Neural cell (in vitro differentiated cells): ENCODE measurements at regions not wholly inside any gene's neighbourhood (a gene's known extent, or its start where the extent isn't known, plus 50 kb on each side); places are given as distances from the start of the nearest gene placed in this dataset.

Experiments used
- H2AFZ ChIP-seq: fragments of 200-600, 300-800 bp; sonication (generic), shearing (Covaris generic); 2 replicates; pipeline ENCODE4 v1.6.0; 2014; ENCODE audit warnings: low read depth, mild to moderate bottlenecking, antibody characterized with exemption, low read length, moderate library complexity
- H3F3A ChIP-seq: fragments of 200-600 bp; shearing (Covaris generic); 2 replicates; pipeline ENCODE4 v1.6.1; 2016; ENCODE audit warnings: mild to moderate bottlenecking, moderate library complexity, mixed read lengths, antibody characterized with exemption, low read length; ENCODE audit not compliant: insufficient read depth, poor library complexity, severe bottlenecking
- H3K27ac ChIP-seq: fragments of 200-600, 300-800 bp; sonication (generic), shearing (Covaris generic); 2 replicates; pipeline ENCODE4 v1.5.1; 2014; ENCODE audit warnings: mild to moderate bottlenecking, low read length, moderate library complexity
- H3K27me3 ChIP-seq: fragments of 300-800, 200-600 bp; sonication (generic), shearing (Covaris generic); 2 replicates; pipeline ENCODE4 v1.6.0; 2014; ENCODE audit warnings: mild to moderate bottlenecking, low read depth, low read length, moderate library complexity; ENCODE audit not compliant: insufficient read depth
- H3K36me3 ChIP-seq: fragments of 300-800, 200-600 bp; sonication (generic), shearing (Covaris generic); 2 replicates; pipeline ENCODE4 v1.5.1; 2014; ENCODE audit warnings: mild to moderate bottlenecking, antibody characterized with exemption, low read length, moderate library complexity; ENCODE audit not compliant: insufficient read depth
- H3K4me2 ChIP-seq: fragments of 300-800, 200-600 bp; sonication (generic), shearing (Covaris generic); 2 replicates; pipeline ENCODE4 v1.6.0; 2014; ENCODE audit warnings: mild to moderate bottlenecking, low read length
- H3K4me3 ChIP-seq: fragments of 300-800, 200-600 bp; sonication (generic), shearing (Covaris generic); 2 replicates; pipeline ENCODE4 v1.5.1; 2014; ENCODE audit warnings: mild to moderate bottlenecking, low read length, moderate library complexity
- H3K79me2 ChIP-seq: fragments of 200-600 bp; shearing (Covaris generic); replicated peaks from 2 replicates; pipeline ENCODE4 v1.6.0; 2014; ENCODE audit warnings: mild to moderate bottlenecking, low read length, moderate library complexity; ENCODE audit not compliant: insufficient read depth
- H3K9ac ChIP-seq: fragments of 300-800, 200-600 bp; sonication (generic), shearing (Covaris generic); 2 replicates; pipeline ENCODE4 v1.6.1; 2016; ENCODE audit warnings: mild to moderate bottlenecking, low read length, mixed read lengths
- H3K9me2 ChIP-seq: fragments of 200-600 bp; shearing (Covaris generic); 2 replicates; pipeline ENCODE4 v1.6.1; 2016; ENCODE audit warnings: mild to moderate bottlenecking, low read length, mixed read lengths; ENCODE audit not compliant: insufficient read depth
- H3K9me3 ChIP-seq: fragments of 200-600, 300-800 bp; sonication (generic), shearing (Covaris generic); 2 replicates; pipeline ENCODE4 v1.6.1; 2016; ENCODE audit warnings: mild to moderate bottlenecking, mixed run types, low read length, moderate library complexity, mixed read lengths
- H4K20me1 ChIP-seq: fragments of 200-600 bp; shearing (Covaris generic); 2 replicates; pipeline ENCODE4 v1.6.1; 2016; ENCODE audit warnings: mild to moderate bottlenecking, mixed run types; ENCODE audit not compliant: insufficient read depth
- CTCF ChIP-seq: fragments of 450-650 bp; IDR thresholded peaks from 2 replicates; pipeline ENCODE4 v1.5.1; 2014; ENCODE audit warnings: antibody characterized with exemption, mild to moderate bottlenecking, moderate library complexity; ENCODE audit not compliant: poor library complexity, severe bottlenecking
- EP300 ChIP-seq: fragments of 450-650 bp; conservative IDR thresholded peaks from 2 replicates; pipeline ENCODE4 v1.6.1; 2014; ENCODE audit warnings: antibody characterized with exemption, mild to moderate bottlenecking, moderate library complexity; ENCODE audit not compliant: poor library complexity, severe bottlenecking
- EZH2 ChIP-seq: fragments of 200-600, 300-800 bp; shearing (Covaris generic), sonication (generic); IDR thresholded peaks from 2 replicates; pipeline ENCODE4 v1.6.1; 2014; ENCODE audit warnings: antibody characterized with exemption, low read length, borderline replicate concordance, mild to moderate bottlenecking; ENCODE audit not compliant: insufficient read depth, poor library complexity, severe bottlenecking
- MXI1 ChIP-seq: fragments of 450-650 bp; conservative IDR thresholded peaks from 2 replicates; pipeline ENCODE4 v1.6.1; 2014; ENCODE audit warnings: antibody characterized with exemption, mild to moderate bottlenecking; ENCODE audit not compliant: poor library complexity, severe bottlenecking
- POLR2AphosphoS5 ChIP-seq: IDR thresholded peaks from 2 replicates; pipeline ENCODE4 v1.6.1; 2012
- RAD21 ChIP-seq: fragments of 450-650 bp; conservative IDR thresholded peaks from 2 replicates; pipeline ENCODE4 v1.6.1; 2014; ENCODE audit warnings: antibody characterized with exemption, mild to moderate bottlenecking, moderate library complexity
- REST ChIP-seq: IDR thresholded peaks from 2 replicates; pipeline ENCODE4 v1.6.1; 2012; ENCODE audit warnings: borderline replicate concordance
- SMC3 ChIP-seq: fragments of 450-650 bp; conservative IDR thresholded peaks from 2 replicates; pipeline ENCODE4 v1.6.1; 2014; ENCODE audit warnings: antibody characterized with exemption, mild to moderate bottlenecking, moderate library complexity; ENCODE audit not compliant: poor library complexity
- TAF1 ChIP-seq: IDR thresholded peaks from 2 replicates; pipeline ENCODE4 v1.6.1; 2012; ENCODE audit warnings: low read depth

- Histone ChIP-seq H3K9ac (no peak overlapping the region), H2AFZ (no peak overlapping the region), H3K27ac (no peak overlapping the region), H3F3A (no peaks in the 10 kb centered on the region), H3K27me3 (no peaks in the 10 kb centered on the region), H3K79me2 (no peaks in the 10 kb centered on the region), H3K9me3 (no peaks in the 10 kb centered on the region), H3K36me3 (no peaks in the 10 kb centered on the region), H3K4me2 (no peak overlapping the region), H3K4me3 (no peak overlapping the region), H3K9me2 (no peaks in the 10 kb centered on the region), H4K20me1 (no peaks in the 10 kb centered on the region)
- TF ChIP-seq EZH2: no peak
- TF ChIP-seq RAD21: no peak
- TF ChIP-seq SMC3: no peak
- no peak for TF ChIP-seq MXI1
- TF ChIP-seq REST: no peak
- TF ChIP-seq EP300: no peak
- no peak for TF ChIP-seq TAF1
Observed at GRCh38 chr4:62870451-62870850, 1538.8 kb downstream of the TECRL start.

GRCh38 chr4:62865261-62865660, 1544.0 kb downstream of the TECRL start:
- H3K79me2 ChIP-seq: no peaks in the 10 kb centered on the region
- TF ChIP-seq MXI1 (no peak), POLR2AphosphoS5 (no peak), CTCF (no peak), REST (no peak), TAF1 (no peak), SMC3 (no peak), EZH2 (no peak), RAD21 (no peak), EP300 (no peak)
- H3K9ac ChIP-seq: no peak overlapping the region
- H3K36me3 ChIP-seq: no peaks in the 10 kb centered on the region
- no peaks in the 10 kb centered on the region for H4K20me1 ChIP-seq
- H3K9me2 ChIP-seq: no peaks in the 10 kb centered on the region
- H3K9me3 ChIP-seq: no peaks in the 10 kb centered on the region
- no peak overlapping the region for H2AFZ ChIP-seq
- H3K27me3 ChIP-seq: no peaks in the 10 kb centered on the region
- no peak overlapping the region for H3K4me3 ChIP-seq
- no peak overlapping the region for H3K4me2 ChIP-seq
- no peak overlapping the region for H3K27ac ChIP-seq
- no peaks in the 10 kb centered on the region for H3F3A ChIP-seq
